CD4-positive, alpha-beta T cell treated with Interleukin-15 for 1 hour (primary cell): ENCODE measurements at regions not wholly inside any gene's neighbourhood (a gene's known extent, or its start where the extent isn't known, plus 50 kb on each side); places are given as distances from the start of the nearest gene placed in this dataset.
"Not testable (repeated sequence)": the region's sequence is repeated elsewhere in the genome, so short reads cannot be mapped to it uniquely, and the experiment has no call there.

ENCODE experiments used
- DNase-seq: peaks from one replicate; pipeline ENCODE4 v3.0.0-alpha.2; 2020

DNA sequence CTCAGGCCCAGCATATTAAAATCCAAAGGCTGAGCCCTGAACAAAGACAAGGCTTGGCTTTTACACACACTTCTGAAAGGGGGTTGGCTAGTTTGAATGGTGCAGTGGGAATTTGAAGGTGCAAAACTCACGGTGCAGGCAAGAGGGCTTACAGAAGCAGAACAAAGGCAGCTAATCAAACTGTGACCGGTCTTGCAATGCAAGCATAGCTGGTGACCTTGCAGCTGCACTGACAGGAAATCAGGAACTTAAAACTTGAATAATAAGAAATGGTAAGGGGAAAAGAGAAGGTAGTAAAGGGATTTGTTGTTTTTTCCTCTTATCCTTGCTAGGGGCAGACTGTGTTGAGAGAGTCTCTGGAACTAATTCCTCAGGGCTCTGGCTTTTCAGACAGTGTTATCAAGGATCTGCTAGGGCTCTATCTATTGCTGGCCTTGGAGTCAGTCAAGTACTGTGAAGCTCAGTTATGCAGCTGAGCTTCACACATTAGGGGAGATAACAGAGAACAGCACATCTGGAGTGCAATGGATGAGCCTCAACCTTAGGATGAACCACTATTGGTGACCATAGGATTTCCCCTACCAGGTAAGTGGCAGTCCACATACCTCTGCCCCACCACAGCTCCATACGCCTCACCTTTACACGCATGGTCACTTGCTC lies 97.6 kb downstream of the PPIAL4G start:
- no peak for DNase-seq

DNA sequence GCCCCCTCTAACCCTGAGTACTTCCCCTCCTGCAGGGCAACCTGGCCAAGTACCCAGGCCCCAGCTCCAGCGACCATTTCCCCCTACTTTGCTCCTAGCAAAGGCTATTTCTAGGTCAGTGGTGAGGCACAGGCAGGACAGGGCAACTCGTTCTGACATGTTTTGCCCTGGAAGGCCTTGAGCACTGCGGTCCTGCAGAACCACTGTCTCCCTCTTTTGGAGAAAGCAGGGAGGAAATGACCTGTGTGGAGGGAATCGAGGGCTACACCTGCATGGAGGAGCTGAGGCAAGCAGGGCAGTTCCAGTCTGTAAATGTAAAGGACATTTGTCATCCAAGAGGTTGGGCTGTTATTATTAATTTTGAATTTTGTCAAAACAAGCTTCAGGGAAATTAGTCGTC lies 99.1 kb downstream of the PPIAL4G start:
- DNase-seq: no peak

DNA sequence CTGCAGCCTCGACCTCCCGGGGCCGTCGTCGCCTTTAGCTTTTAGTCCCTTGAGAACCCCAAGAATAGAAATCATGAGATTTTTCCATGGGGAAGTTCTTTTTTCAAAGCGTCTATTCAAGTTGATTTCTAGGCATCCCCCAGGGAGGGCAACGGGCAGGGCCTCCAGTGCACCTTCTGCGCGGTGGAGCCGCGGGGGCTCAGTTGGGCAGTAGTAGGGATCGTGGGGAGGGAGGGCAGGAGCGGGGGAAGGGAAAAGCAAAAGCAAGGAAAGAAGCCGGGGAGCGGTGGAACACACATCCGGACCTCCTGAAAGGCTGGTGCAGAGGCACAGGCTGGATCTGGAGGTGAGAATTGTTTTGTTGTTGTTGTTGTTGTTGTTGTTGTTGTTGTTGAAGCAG lies 103.4 kb downstream of the PPIAL4G start:
- no peak for DNase-seq

DNA sequence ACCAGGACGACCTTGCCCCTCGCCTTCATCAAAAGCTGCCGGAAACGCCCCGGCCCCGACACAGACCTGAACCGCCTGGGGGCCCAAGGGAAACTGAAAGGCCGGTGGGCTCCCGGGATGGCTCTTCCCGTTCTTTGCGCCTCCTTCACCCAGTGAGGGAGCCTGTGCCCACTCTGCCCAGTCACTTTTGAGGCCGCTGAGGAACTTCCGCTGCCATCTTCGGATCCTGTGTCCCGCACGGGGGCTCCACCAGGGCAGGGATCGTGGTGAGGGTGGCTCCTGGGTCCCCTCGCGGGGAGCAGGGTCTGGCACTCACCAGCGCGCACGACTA lies 104.0 kb downstream of the PPIAL4G start:
- DNase-seq: no peak

DNA sequence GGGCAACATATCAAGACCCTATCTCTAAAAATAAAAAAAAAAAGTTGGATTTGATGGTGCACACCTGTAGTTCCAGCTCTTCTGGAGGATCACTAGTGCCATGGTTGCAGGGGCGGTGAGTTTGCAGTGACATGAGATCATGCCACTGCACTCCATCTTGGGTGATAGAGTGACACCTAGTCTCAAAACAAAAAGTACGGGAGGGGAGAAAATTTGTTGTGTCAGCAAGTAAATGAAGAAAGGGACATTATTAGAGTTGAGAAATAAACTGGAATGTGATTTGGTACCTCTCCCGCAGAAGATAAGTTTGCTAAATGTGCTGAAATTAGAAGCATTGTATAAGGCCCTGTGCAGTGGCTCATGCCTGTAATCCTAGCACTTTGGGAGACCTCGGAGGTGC lies 105.1 kb downstream of the PPIAL4G start:
- not testable (repeated sequence) for DNase-seq

DNA sequence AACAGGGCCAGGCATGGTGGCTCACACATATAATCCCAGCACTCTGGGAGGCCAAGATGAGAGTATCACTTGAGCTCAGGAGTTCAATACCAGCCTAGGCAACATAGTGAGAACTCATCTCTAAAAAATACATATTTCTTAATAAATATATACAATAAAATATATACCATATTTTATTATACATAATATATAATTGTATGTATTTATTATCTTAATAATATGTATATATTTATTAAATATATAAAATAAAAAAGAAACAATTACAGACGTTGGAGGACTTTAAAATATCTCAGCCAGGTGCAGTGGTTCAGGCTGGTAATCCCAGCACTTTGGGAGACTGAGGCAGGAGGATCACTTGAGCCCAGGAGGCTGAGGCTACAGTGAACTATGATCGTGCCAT lies 106.1 kb downstream of the PPIAL4G start:
- DNase-seq: not testable (repeated sequence)

DNA sequence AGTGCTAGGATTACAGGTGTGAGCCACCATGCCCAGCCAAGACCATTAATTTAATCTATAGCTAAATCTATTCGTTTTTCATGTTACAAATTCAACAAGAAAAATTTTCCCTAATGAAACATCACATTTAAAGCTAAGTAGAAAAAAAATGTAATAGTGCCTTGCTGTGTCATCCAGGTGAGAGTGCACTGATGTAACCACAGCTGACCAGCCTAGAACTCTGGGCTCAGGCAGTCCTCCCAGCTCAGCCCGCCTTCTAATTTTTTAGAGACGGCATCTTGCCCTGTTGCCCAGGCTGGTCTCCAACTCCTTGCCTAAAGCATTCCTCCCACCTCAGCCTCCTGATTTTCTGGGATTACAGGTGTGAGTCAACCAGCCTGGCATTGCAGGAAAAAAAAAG lies 109.0 kb downstream of the PPIAL4G start:
- DNase-seq: no peak

DNA sequence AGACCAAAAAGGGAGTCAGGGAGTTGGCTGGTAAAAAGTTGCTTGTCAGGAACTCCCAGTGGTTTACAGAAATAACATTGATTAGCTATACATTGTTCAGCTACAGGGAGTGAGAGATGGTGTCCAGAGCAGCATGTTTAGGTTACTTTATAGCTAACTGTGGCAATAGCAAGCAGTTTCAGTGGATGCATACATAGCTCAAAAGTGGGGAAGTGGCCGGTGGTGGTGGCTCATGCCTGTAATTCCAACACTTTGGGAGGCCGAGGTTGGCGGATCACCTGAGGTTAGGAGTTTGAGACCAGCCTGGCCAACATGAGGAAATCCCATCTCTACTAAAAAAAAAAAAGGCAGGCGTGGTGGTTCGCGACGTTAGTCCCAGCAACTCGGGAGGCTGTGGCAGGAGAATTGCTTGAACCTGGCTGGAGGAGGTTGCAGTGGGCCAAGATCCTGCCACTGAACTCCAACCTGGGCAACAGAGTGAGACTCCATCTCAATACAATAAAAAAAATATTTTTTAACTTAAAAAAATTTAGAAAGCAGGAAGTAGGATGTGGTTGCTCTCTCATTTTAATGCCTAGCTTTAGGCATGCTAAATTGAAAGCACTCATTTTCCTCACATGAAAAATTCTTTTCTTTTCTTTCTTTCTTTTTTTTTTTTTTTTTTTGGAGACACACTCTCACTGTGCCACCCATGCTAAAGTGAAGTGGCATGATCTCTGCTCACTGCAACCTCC lies 109.7 kb downstream of the PPIAL4G start:
- no peak for DNase-seq

DNA sequence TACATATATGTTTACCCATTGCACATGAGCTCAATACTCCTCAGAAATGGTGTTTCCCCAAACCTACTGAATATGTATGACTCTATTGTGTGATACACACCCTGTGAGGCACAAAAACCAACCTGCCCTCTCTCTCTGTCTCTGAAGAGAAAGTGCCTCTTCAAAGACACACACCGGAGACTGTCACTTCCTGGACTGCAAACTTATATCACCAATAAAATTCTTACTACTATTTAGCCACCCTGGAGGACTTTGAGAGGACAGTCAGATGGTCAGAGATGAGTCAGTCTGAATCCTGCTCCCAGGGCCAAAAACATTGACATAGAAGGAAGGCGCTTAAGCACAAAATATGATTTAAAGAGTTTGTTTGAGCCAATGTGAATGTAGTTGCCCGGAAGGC lies 110.4 kb downstream of the PPIAL4G start:
- peak; percentile 69 for DNase-seq

DNA sequence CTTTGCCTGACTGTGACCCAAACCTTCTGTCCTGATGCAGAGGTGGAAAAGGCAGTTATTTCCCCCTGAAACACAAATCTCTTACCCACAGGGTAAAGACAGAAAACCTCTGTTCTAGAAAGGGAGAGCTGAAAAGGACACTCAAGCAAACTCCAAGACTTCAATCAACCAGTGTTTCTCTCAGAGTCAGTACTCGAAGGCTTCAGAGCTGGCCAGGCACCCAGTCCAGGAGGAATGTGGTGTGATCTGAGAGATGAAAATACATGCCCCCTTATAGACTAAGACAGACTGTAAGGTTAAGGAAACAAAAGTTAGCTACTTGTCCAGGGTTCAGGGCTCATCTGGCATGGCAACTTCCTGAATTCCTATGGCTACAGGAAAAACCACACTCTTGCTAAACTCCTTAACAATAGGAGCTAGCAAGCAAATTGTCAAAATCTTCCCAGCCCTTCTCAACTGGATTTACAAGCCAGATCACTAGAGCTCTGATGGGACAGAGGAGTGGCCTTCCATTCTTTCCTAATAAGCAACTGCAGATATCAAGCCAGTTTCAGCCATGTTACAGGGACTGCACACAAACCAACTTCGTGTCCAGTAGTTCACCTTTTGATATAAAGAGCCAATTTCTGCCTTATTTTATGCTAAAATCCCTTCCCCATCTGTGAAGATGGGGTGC lies 110.9 kb downstream of the PPIAL4G start:
- DNase-seq: not testable (repeated sequence)

DNA sequence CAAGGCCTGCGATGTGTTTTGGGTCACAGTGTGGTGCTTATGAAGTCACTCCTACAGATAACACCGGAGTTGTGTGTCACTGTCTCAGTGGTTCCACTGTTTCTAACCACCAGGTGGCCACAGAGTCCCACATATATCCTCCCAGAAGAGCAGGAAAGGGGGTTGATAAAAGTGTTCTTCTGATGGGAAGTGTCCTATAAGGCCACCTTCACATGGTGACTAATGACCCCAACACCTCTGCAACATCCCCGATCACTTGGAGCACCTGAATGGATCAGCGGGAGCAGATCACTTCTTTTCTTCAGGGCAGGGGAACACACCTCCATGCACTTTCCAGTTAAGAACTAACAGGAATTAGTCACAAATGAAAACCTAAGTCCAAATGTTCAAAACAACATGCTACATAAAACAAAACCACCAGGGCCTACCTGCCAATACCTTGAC lies 111.5 kb downstream of the PPIAL4G start:
- peak; percentile 81 for DNase-seq

DNA sequence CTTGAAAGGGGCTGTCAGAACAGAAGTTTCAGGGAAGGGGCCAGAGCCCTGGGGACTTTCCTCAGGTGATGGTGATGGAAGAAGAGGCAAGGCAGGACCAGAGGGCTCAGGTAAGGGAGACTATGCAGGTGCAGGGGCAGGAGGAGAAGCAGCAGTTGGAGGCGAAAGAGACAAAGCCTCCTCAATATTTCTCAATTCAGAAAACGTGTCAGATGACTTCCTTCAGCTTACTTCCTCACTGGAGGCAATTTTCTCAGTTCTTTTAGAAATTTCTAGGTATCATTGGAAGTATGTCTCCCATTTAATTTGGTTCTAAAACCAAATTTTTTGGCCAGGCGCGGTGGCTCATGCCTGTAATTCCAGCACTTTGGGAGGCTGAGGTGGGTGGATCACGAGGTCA lies 112.4 kb downstream of the PPIAL4G start:
- DNase-seq: not testable (repeated sequence)

DNA sequence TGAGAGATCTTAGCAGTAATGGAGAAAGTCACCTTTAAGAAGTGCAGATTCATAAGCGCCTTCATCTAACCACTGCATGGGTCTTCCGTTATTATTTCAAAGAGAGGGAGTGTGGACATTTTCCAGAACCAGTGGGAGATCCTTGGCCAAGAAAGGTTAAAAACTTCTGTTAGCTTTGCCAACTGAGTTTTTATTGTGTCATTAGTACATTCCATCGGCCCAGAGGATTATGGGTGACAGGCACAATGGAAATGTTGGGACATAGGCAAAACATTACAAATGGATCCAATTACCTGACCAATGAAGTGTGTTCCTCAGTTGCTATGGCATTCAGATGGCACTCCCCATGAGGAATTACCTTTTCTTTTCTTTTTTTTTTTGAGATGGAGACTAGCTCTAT lies 115.5 kb downstream of the PPIAL4G start:
- no peak for DNase-seq

DNA sequence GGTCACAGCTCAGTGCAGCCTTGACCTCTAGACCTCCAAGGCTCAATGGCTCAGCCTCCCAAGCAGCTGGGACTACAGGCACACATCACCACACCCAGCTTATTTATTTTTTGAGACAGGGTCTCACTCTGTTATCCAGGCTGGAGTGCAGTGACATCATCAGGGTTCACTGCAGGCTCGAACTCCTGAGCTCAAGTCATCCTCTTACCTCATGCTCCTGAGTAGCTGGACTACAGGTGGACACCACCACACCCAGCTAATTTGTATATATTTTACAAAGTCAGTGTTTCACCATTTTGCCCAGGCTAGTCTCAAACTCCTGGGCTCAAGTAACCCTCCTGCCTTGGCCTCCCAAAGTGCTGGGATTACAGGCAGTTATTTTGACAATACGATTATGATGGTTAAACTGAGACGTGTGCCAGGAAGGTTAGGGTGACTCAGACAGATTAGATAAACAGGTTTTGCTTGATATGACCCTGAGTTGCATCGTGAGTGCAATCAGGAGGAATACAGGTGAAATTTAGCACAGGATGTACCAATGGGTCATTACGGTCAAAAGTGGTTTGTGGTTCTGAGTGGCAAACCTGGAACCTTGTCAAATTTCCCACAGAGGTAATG lies 116.9 kb downstream of the PPIAL4G start:
- not testable (repeated sequence) for DNase-seq

DNA sequence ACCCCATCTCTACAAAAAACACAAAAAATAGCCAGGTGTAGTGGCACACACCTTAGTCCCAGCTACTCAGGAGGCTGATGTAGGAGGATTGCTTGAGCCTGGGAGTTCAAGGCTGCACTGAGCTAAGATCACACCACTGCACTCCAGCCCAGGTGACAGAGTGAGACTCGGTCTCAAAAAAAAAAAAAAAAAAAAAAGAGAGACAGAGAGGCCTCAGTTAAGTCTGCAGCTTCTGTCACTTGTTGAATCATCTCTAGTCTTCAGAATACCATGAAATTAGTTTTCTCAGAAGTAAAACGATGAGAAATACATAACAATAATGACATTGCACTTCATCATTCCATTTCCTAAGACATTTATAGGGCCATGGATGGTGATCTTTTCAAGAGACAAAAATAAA lies 118.0 kb downstream of the PPIAL4G start:
- not testable (repeated sequence) for DNase-seq

DNA sequence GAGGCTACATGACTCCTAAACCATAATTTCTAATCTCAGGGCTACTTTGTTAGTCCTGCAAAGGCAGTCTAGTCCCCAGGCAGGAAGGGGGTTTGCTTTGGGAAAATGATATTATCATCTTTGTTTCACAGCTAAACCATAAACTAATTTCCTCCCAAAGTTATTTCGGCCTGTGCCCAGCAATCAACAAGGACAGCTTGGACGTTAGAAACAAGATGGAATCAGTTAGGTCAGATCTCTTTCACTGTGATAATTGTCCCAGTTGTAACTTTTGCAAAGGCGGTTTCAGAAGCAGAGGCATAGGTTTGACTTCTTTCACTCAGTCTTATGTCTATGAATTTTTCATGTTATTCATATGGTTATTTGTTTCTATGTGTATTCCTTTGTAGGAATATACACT lies 119.1 kb downstream of the PPIAL4G start:
- not testable (repeated sequence) for DNase-seq

DNA sequence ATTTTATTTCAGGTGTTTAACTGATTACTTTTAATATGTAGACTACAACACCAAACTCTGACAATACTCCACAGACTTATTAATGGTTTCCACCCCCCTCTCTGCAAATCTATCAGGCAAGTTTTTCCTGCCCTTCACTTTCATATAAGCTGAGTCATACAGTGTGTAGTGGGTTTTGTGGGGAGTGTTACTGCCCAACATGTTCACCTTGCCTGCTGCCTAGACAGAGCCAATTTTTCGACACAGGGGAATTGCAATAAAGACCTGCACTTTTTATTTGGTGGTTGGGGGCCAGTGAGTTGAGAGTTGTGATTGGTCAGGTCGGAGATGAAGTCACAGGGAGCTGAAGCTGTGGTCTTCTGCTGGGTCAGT lies 119.7 kb downstream of the PPIAL4G start:
- DNase-seq: no peak

DNA sequence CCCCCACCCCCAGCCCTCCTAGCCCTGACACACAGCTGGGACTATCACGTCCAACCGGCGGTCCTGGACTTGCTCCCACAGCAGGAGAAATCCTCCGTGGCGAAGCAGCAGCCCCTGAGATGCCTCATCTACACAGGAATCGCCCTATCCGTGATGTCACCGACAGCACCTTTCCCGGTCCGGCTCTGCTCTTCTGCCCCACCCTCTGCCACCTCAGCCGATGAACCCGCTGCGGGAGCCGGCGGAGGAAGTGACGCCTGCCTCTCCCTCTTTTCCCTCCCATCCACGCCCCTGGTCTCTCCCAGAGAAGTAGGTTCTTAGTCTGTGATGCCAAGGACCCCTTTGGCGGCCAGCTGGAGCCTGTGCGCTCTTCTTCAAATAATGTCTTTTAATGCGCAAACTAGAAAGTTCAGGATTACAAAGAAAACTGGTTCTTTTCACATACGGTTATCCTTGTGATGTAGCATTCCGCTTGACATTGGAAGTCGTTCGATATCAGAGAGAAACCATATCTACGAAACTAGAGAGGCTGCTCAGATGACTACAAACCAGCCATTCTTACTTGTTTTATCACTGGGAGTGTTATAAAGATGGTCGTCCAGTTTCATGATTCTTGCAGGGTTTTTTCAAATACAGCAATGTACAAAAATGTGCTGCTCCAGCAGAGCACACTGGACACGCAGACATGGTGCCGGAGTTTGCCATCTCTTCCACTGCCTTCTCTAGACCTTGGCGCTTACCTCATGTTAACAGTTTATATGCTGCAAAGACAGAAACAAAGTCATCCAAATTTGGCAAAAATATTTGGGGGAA lies 120.3 kb downstream of the PPIAL4G start:
- peak; percentile 26 for DNase-seq

DNA sequence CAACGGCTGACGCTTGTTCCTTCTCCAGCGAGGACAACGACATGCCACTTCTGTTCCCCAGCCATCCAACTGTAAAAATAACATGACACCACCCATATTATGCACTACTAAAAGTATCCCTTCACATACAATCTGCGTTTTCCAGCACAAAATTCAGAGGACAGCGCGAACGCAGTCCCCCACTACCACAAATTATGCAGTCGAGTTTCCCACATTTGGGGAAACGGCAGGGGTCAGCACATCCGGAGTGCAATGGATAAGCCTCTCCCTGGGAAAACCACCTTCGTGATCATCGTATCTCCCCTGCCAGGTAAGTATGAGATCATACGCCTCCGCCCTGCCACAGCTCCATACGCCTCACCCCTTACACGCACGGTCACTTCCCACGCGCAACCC lies 120.9 kb downstream of the PPIAL4G start:
- DNase-seq: no peak

DNA sequence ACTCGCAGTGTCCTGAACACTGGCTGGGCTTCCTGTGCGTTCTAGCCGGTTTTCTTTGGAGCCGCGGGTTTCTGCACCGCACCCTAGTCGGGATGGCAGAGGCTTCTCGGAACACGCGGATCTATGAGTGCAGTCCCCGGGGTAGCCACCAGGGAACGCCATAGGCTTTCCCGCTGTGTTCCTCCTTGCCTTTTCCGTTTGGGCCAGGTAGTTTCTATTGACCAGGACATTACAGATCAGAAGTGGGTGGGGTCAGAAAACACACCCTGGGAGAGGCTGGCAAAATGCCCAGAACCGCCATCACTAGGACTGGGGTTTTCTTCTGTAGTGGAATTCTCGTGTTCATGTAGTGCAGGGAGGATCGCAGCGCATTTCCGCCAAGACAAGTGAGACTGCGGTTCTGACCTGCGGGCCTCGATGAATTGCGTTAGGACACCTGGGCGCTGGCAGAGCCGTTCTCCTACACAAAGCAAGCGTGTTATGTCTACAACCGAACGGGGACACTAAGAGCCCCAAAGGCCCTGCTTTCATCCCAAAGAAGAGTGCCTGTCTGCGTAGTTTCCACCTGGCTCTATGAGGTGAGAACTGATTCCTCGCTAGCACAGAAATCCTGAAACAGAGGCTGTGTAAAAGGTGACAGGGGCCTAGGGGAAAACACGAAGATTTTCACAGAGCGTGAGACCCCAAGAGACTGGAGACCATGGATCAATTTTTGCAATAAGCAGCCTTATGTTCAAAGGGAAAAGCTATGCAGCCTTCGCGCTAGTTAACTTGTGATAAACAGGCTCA lies 121.5 kb downstream of the PPIAL4G start:
- DNase-seq: peak; percentile 31

DNA sequence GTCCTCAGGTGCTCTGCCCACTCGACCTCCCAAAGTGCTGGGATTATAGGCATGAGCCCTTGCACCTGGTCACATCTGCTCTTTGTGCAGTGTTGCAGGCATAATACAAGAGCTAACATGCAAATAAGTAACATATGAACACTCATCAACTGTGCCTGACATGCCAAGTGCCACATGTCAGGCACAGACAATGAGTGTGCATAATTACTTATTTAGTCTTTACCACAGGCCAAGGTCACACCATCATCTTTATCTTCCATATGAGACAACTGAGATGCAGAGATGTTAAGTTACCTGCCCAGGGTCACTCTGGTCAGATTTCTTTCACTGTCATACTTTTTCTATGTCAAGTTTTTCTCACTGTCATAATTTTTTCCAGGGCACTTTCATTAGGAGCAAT lies 126.1 kb downstream of the PPIAL4G start:
- no peak for DNase-seq

DNA sequence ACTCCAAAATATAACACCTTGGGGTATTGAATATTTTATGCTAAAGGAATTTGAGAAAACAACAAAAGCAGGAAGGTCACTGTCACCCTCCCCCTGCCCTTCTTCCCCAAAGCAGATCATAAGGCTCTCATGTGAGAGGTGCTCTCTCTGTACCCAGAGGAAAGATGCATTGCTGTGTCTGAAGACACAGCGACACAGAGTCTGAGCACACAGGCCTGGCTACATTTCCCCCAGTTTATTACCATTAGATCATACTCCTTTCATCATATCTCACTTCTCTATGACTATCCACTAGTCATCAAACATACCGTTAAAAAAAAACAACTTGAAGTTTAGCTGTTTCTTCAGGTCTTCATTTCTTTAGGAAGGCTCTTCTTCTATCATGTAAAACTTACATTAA lies 127.1 kb downstream of the PPIAL4G start:
- no peak for DNase-seq
